HG02973 (cell line): ENCODE measurements at regions not wholly inside any gene's neighbourhood (a gene's known extent, or its start where the extent isn't known, plus 50 kb on each side); places are given as distances from the start of the nearest gene placed in this dataset.
"Not testable (repeated sequence)": the region's sequence is repeated elsewhere in the genome, so short reads cannot be mapped to it uniquely, and the experiment has no call there.

Experiments
- ATAC-seq: cut with Tn5 transposase; IDR thresholded peaks from one replicate; pipeline ENCODE4 v1.9.1; 2021; ENCODE audit warnings: moderate library complexity; ENCODE audit not compliant: unreplicated experiment

GRCh38 chr3:26259176-26259575 lies 363.4 kb upstream of the LRRC3B start:
- ATAC-seq: no peak

- ATAC-seq: no peak
Measured at GRCh38 chr3:26260139-26260538, 362.4 kb upstream of the LRRC3B start.

- ATAC-seq: no peak
Measured at GRCh38 chr3:26264708-26265107, 357.9 kb upstream of the LRRC3B start.

GRCh38 chr3:26271848-26272247 lies 350.7 kb upstream of the LRRC3B start:
- ATAC-seq: no peak

- ATAC-seq: no peak
Measured at GRCh38 chr3:26273196-26273595, 349.4 kb upstream of the LRRC3B start.

- ATAC-seq: no peak
Measured at GRCh38 chr3:26279091-26279490, 343.5 kb upstream of the LRRC3B start.

GRCh38 chr3:26280517-26280916 lies 342.1 kb upstream of the LRRC3B start:
- ATAC-seq: no peak

- no peak for ATAC-seq
Measured at GRCh38 chr3:26281284-26281985, 341.1 kb upstream of the LRRC3B start.

- ATAC-seq: not testable (repeated sequence)
Measured at GRCh38 chr3:26284503-26284902, 338.1 kb upstream of the LRRC3B start.

GRCh38 chr3:26291840-26292239 lies 330.7 kb upstream of the LRRC3B start:
- ATAC-seq: no peak

- ATAC-seq: no peak
Measured at GRCh38 chr3:26292780-26293179, 329.8 kb upstream of the LRRC3B start.

GRCh38 chr3:26293329-26293844 lies 329.2 kb upstream of the LRRC3B start:
- no peak for ATAC-seq

- ATAC-seq: no peak
Measured at GRCh38 chr3:26307192-26307591, 315.4 kb upstream of the LRRC3B start.

GRCh38 chr3:26307787-26308186 lies 314.8 kb upstream of the LRRC3B start:
- ATAC-seq: no peak

- ATAC-seq: no peak
Measured at GRCh38 chr3:26308454-26308853, 314.1 kb upstream of the LRRC3B start.

GRCh38 chr3:26309536-26309935 lies 313.0 kb upstream of the LRRC3B start:
- ATAC-seq: not testable (repeated sequence)

- ATAC-seq: no peak
Measured at GRCh38 chr3:26312816-26313215, 309.8 kb upstream of the LRRC3B start.

- no peak for ATAC-seq
Measured at GRCh38 chr3:26316472-26316871, 306.1 kb upstream of the LRRC3B start.

- ATAC-seq: not testable (repeated sequence)
Measured at GRCh38 chr3:26323741-26324140, 298.8 kb upstream of the LRRC3B start.

- no peak for ATAC-seq
Measured at GRCh38 chr3:26340001-26340400, 282.6 kb upstream of the LRRC3B start.

- no peak for ATAC-seq
Measured at GRCh38 chr3:26343647-26344046, 278.9 kb upstream of the LRRC3B start.

- no peak for ATAC-seq
Measured at GRCh38 chr3:26345613-26346012, 277.0 kb upstream of the LRRC3B start.

- no peak for ATAC-seq
Measured at GRCh38 chr3:26346497-26346896, 276.1 kb upstream of the LRRC3B start.
